ENCODE measurements at regions not wholly inside any gene's neighbourhood (a gene's known extent, or its start where the extent isn't known, plus 50 kb on each side); places are given as distances from the start of the nearest gene placed in this dataset.

- TF ChIP-seq ATF3 (IDR thresholded peaks at IDR 0.05) (no peak), REST (IDR thresholded peaks at IDR 0.05; ENCODE audit: low read depth) (no peak)
Observed at GRCh38 chr1:60655679-60656355, 426.5 kb upstream of the NFIA start.

Data from HCT116 (cell line).